ENCODE measurements at regions not wholly inside any gene's neighbourhood (a gene's known extent, or its start where the extent isn't known, plus 50 kb on each side); places are given as distances from the start of the nearest gene placed in this dataset.

GRCh38 chr4:181969151-181969550, 274.1 kb upstream of the TENM3 start:
- no peak for DNase-seq

- no peak for DNase-seq
Measured at GRCh38 chr4:181970366-181970765, 272.8 kb upstream of the TENM3 start.

GRCh38 chr4:181971411-181971810, 271.8 kb upstream of the TENM3 start:
- no peak for DNase-seq

DNA sequence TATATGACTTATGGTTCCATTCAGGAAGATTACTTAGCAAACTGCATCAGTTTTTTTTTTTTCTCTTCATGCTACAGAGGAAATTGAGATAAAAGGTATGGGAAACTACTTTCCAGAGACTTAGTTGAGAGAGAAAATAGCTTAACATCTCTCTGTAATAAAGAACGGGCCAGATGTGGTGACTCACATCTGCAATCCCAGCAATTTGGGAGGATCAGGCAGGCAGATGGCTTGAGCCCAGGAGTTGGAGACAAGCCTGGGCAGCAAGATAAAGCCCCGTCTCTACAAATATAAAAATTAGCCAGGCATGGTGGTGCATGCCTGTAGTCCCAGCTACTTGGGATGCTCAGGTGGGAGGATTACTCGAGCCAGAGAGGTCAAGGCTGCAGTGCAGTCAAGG, 271.2 kb upstream of the TENM3 start:
- no peak for DNase-seq

- DNase-seq = no peak
Measured at GRCh38 chr4:181976764-181977163, 266.4 kb upstream of the TENM3 start.

DNA sequence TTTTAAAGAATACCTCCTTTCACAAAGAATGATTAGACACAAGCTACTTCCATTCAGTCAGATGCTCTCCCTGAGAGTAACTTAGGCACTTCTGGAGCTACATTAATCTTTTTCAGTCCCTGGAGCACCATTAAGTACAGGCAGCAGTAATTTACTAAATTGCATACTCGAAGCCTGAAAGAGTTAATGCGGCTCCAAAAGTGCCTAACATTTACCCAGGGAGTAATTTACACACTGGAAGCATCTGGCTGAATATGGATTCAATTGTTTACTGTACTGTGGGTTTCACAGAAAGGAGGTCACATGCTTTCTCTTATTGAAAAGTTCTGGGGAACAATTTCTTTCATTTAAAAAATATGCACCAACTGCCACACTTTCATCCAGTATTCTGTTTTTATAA, 260.8 kb upstream of the TENM3 start:
- no peak for DNase-seq

DNA sequence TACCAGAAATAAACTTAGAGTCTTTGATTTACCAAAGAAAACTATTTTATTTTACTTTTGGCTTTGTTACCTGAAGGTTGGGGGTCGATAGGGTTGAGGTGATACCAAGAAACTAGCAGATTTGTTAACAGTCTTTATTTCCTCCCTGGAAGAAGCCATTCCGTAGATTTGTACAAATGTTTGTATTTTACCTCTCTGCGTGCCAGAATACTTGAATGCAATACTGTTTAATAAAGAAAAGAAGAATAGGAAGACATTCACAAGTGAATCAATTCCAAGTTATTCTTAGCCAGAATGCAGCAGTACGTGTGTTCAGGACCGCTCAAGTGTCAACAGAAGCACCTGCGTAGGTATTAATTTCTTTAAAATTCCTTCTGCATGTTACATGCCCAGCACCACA, 260.3 kb upstream of the TENM3 start:
- no peak for DNase-seq

- DNase-seq = no peak
Measured at GRCh38 chr4:181987392-181987791, 255.8 kb upstream of the TENM3 start.

- DNase-seq = no peak
Measured at GRCh38 chr4:181989071-181989470, 254.1 kb upstream of the TENM3 start.

- DNase-seq = no peak
Measured at GRCh38 chr4:181991369-181992108, 251.7 kb upstream of the TENM3 start.

GRCh38 chr4:181998398-181999295, 244.6 kb upstream of the TENM3 start:
- DNase-seq = no peak

- DNase-seq = no peak
Measured at GRCh38 chr4:182000077-182000476, 243.1 kb upstream of the TENM3 start.

DNA sequence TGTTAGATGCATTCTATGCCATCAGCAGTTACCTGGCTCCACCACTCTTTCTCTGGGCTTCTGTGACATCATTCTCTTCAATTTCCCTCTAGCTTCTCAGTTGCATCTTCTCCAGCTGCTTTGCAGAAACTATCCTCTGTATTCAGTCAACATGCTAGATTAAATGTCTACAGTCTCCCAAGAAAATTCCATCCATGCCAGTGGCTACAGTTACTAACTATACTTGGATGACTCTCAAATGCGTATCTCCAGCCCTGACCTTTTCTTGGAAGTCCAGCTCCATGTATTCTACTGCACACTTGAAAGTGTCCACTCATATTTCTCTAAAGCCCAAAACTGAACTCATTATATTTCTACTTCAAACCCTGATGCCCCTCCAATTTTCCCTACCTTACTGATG, 232.3 kb upstream of the TENM3 start:
- DNase-seq = no peak

GRCh38 chr4:182014164-182014563, 229.0 kb upstream of the TENM3 start:
- DNase-seq = no peak

DNA sequence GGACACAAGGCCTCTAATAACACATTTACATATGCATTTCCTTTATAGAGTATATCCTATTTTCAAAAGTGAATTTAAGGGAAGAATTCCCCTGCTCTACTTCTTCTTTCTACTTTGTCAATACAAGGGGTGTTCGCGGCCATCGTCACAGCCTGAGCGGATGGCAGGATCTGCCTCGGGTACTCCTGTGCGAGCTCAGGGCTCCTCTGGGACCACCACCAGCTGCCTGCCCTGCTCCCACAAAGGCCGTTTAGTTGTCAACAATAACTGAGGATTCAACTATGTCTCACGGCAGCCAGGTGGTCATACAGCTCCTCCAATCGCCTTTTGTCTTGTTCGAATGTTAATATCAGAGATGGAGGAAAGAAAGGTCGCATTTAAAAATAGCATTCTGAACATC, 228.2 kb upstream of the TENM3 start:
- DNase-seq = no peak

GRCh38 chr4:182015893-182016292, 227.3 kb upstream of the TENM3 start:
- DNase-seq = no peak

DNA sequence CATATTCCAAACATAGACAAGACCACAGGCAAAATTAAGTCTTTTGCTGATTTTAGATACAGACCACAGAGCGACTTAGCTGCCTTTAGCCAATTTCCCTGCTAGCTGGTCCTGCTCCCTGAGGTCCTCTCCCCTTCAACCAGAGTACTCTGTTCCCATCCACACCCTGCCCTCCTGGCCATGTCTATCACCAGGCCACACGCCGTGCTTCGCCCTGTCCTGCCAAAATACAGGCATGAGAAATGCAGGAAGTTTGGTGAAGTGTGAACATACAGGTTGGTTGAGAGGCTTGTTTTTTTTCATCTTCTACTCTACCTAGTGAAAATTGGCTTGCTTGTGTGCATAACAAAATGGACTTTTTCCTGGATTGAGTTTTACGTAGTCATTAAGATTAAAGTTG, 226.2 kb upstream of the TENM3 start:
- no peak for DNase-seq

- DNase-seq = no peak
Measured at GRCh38 chr4:182018691-182019090, 224.5 kb upstream of the TENM3 start.

GRCh38 chr4:182019148-182019652, 224.0 kb upstream of the TENM3 start:
- DNase-seq = no peak

GRCh38 chr4:182022909-182023308, 220.3 kb upstream of the TENM3 start:
- no peak for DNase-seq

DNA sequence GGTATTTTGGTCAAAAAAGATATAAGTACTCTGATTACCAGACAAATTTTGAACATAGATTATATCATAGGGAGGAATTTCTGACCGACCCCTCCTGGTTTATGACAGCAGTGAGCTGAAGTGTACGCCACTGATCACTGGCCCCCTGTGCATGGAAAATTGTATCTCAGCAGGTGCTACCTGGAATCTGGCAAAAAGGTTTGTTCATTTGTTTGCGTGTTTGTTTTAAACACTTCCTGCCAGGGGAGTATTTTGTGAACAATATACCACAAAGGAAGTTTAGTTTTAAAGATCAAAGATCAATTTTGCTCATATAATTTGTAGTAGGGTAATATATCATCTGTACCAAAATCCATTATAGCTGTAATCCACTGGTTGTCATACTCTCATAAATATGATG, 219.7 kb upstream of the TENM3 start:
- no peak for DNase-seq

DNA sequence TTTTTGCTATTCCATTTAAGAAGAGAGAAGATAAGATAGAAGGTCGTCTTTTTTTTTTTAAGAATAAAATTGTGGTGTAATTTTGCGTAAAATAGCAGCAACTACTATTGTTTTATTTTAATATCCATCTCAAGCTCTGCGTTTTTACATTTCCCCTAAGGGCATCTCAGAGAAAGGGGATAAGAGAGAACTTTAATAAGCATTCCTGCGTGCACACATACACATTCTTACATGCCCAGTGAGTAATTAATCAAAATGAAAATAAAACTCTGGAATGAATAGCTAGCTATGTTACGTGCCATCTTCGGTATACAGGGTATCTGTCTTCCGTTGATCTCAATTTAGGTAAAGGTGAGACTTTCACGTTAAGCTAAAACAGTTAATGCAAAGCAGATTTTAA, 200.3 kb upstream of the TENM3 start:
- DNase-seq = no peak

DNA sequence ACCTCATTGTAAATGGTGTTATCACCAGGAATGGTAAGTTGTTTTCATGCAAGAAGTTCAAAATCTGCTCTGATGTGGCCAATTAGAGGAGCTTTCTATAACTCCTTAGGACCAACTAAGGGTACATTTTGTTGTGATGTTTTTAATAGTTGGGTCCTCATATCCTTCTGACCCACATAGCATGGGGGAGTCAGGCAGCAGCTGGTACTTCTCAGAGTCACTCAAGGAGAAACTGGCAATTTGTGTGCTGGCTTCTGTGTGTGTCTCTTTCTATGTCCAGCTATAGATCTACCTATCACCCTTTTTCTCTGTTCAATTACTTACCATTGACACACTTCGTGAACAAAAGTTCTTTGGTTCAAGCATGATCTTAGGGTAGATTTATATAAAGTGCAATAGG, 194.3 kb upstream of the TENM3 start:
- no peak for DNase-seq

- no peak for DNase-seq
Measured at GRCh38 chr4:182056866-182057265, 186.3 kb upstream of the TENM3 start.
